ENCODE measurements at regions not wholly inside any gene's neighbourhood (a gene's known extent, or its start where the extent isn't known, plus 50 kb on each side); places are given as distances from the start of the nearest gene placed in this dataset.

DNA sequence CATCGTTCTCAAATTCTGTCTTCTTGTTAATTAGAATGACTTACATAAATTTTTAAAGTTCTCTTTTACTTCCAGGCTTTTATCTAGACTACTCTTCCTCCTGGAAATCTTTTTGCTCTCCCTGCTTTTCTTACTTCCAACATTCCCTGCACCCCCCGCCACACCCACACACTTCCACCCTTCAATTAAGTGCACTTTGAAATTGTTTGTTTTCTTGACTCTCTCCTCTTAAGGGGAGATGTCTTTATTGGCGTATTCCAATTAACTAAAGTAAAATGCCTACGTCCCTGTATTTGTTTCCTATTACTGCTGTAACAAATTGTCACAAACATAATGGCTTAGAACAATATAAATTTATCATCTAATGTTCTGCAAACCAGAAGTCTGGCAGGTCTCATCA is 125.2 kb upstream of the KRR1 start:
- FAIRE-seq (no peak), ATAC-seq (no peak), DNase-seq (ENCODE audit: extremely low read depth in 1 of 4, low spot score in 3 of 4) (no peak)
- 23% methylated on average over 4 of the region's 4 CpGs for WGBS (ENCODE audit: insufficient coverage, low coverage, missing lambda C conversion rate)
- TF ChIP-seq, protein P1, sequence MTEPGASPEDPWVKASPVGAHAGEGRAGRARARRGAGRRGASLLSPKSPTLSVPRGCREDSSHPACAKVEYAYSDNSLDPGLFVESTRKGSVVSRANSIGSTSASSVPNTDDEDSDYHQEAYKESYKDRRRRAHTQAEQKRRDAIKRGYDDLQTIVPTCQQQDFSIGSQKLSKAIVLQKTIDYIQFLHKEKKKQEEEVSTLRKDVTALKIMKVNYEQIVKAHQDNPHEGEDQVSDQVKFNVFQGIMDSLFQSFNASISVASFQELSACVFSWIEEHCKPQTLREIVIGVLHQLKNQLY (CRISPR knock-in tag; conservative IDR thresholded peaks at IDR 0.05): no peak
- TF ChIP-seq NCOR1 (IDR thresholded peaks at IDR 0.05) (no peak), SPI1 (IDR thresholded peaks at IDR 0.05; ENCODE audit: borderline replicate concordance, low read depth, low read length) (no peak), NFE2L1 (tag; IDR thresholded peaks at IDR 0.05; ENCODE audit: borderline replicate concordance, low read depth) (no peak), POLR2G (IDR thresholded peaks at IDR 0.05; ENCODE audit: low read depth, low read length) (no peak), HDGF (IDR thresholded peaks at IDR 0.05) (no peak), KDM4B (IDR thresholded peaks at IDR 0.05; ENCODE audit: borderline replicate concordance in 2 of 2, low read depth in 1 of 2) (no peak), SRSF7 (optimal IDR thresholded peaks at IDR 0.05; ENCODE audit: low read depth, low read length) (no peak), PURB (CRISPR knock-in tag; IDR thresholded peaks at IDR 0.05; ENCODE audit: low read depth) (no peak), WHSC1 (IDR thresholded peaks at IDR 0.05; ENCODE audit: low read length) (no peak)
- TF ChIP-seq, protein P2, sequence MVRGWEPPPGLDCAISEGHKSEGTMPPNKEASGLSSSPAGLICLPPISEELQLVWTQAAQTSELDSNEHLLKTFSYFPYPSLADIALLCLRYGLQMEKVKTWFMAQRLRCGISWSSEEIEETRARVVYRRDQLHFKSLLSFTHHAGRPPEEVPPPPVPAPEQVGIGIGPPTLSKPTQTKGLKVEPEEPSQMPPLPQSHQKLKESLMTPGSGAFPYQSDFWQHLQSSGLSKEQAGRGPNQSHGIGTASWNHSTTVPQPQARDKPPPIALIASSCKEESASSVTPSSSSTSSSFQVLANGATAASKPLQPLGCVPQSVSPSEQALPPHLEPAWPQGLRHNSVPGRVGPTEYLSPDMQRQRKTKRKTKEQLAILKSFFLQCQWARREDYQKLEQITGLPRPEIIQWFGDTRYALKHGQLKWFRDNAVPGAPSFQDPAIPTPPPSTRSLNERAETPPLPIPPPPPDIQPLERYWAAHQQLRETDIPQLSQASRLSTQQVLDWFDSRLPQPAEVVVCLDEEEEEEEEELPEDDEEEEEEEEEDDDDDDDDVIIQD (CRISPR knock-in tag; IDR thresholded peaks at IDR 0.05): no peak
- Histone ChIP-seq H3K27ac (ENCODE audit: extremely low read depth, low read depth, low read length) (no peak overlapping the region), H2AFZ (ENCODE audit: low read depth, low read length) (no peak overlapping the region), H3K9ac (ENCODE audit: insufficient read depth in 1 of 2, low read depth in 2 of 2, low read length in 2 of 2) (no peak overlapping the region), H3K4me3 (no peak overlapping the region), H3K79me2 (ENCODE audit: control insufficient read depth, insufficient read depth, low read length) (no peaks in the 10 kb centered on the region), H3K27me3 (ENCODE audit: control insufficient read depth in 2 of 2, insufficient read depth in 2 of 2, low read length in 2 of 2) (no peaks in the 10 kb centered on the region), H3K9me3 (replicated peaks; ENCODE audit: control insufficient read depth, insufficient read depth, low read depth, low read length) (no peaks in the 10 kb centered on the region), H4K20me1 (replicated peaks; ENCODE audit: control insufficient read depth, insufficient read depth, low read length) (no peaks in the 10 kb centered on the region), H3K36me3 (ENCODE audit: control insufficient read depth, insufficient read depth, low read length) (no peaks in the 10 kb centered on the region), H3K9me1 (ENCODE audit: control insufficient read depth, insufficient read depth, low read length) (no peaks in the 10 kb centered on the region), H3K4me1 (replicated peaks in 1 of 2; ENCODE audit: control insufficient read depth in 2 of 2, insufficient read depth in 2 of 2, low read length in 2 of 2) (peaks cover 0 to 19% of the 10 kb centered on the region in 2 experiments; a peak in 3 of 5 replicates), H3K4me2 (ENCODE audit: insufficient read depth, low read length) (no peak overlapping the region)
- CTCF ChIA-PET (ENCODE audit: low intra/inter-chr PET ratio): no interaction called here
- no TSS peak for BruUV-seq (replicated peaks)
- intact Hi-C loops (cut with micrococcal nuclease): no loop called here
- in situ Hi-C loops (cut with MboI): no loop called here
- POLR2A ChIA-PET: interaction anchor here (0.6 kb wide), 1 partner anchor 246 kb away, joined by 3 read pairs; no protein-coding TSS in a partner anchor
